AG08396 (cell line): ENCODE measurements at regions not wholly inside any gene's neighbourhood (a gene's known extent, or its start where the extent isn't known, plus 50 kb on each side); places are given as distances from the start of the nearest gene placed in this dataset.
"Not testable (repeated sequence)": the region's sequence is repeated elsewhere in the genome, so short reads cannot be mapped to it uniquely, and the experiment has no call there.

Experiments
- DNase-seq: peaks from one replicate; pipeline ENCODE4 v3.0.0; 2012; ENCODE audit warnings: low spot score, mixed read lengths

GRCh38 chrX:42832764-42833549 is 55.0 kb upstream of the PPP1R2C start:
- no peak for DNase-seq

GRCh38 chrX:42833550-42833940 is 55.6 kb upstream of the PPP1R2C start:
- not testable (repeated sequence) for DNase-seq

- DNase-seq, result no peak
These were observed 59.3 kb upstream of the PPP1R2C start for GRCh38 chrX:42837101-42837726.

GRCh38 chrX:42837747-42838146 is 59.8 kb upstream of the PPP1R2C start:
- DNase-seq, result no peak

GRCh38 chrX:42839632-42840031 is 61.7 kb upstream of the PPP1R2C start:
- no peak for DNase-seq

GRCh38 chrX:42846741-42847140 is 68.8 kb upstream of the PPP1R2C start:
- DNase-seq, result no peak

- DNase-seq, result no peak
These were observed 77.3 kb upstream of the PPP1R2C start for GRCh38 chrX:42855259-42855658.

- DNase-seq, result no peak
These were observed 79.8 kb upstream of the PPP1R2C start for GRCh38 chrX:42857766-42858165.

- no peak for DNase-seq
These were observed 91.0 kb upstream of the PPP1R2C start for GRCh38 chrX:42869011-42869410.

- DNase-seq, result no peak
These were observed 91.9 kb upstream of the PPP1R2C start for GRCh38 chrX:42869659-42870476.

GRCh38 chrX:42886519-42886918 is 108.6 kb upstream of the PPP1R2C start:
- DNase-seq, result no peak

GRCh38 chrX:42900947-42901346 is 123.0 kb upstream of the PPP1R2C start:
- no peak for DNase-seq

- no peak for DNase-seq
These were observed 124.5 kb upstream of the PPP1R2C start for GRCh38 chrX:42902513-42902912.

GRCh38 chrX:42920752-42921151 is 142.8 kb upstream of the PPP1R2C start:
- no peak for DNase-seq

GRCh38 chrX:42930071-42930470 is 152.1 kb upstream of the PPP1R2C start:
- no peak for DNase-seq

- DNase-seq, result no peak
These were observed 153.0 kb upstream of the PPP1R2C start for GRCh38 chrX:42930951-42931350.

- DNase-seq, result no peak
These were observed 155.2 kb upstream of the PPP1R2C start for GRCh38 chrX:42933187-42933586.

- DNase-seq, result no peak
These were observed 156.2 kb upstream of the PPP1R2C start for GRCh38 chrX:42934020-42934726.

GRCh38 chrX:42941671-42942070 is 163.7 kb upstream of the PPP1R2C start:
- no peak for DNase-seq

GRCh38 chrX:42943051-42943974 is 165.3 kb upstream of the PPP1R2C start:
- DNase-seq, result no peak

- DNase-seq, result no peak
These were observed 166.5 kb upstream of the PPP1R2C start for GRCh38 chrX:42944381-42944998.
